HUES64 (cell line): ENCODE measurements at regions not wholly inside any gene's neighbourhood (a gene's known extent, or its start where the extent isn't known, plus 50 kb on each side); places are given as distances from the start of the nearest gene placed in this dataset.

ENCODE experiments used
- H3K27ac ChIP-seq: 2 replicates; pipeline ENCODE4 v1.7.0; 2013; ENCODE audit warnings: low read depth, low read length, inconsistent platforms
- H3K27me3 ChIP-seq: 2 replicates; pipeline ENCODE4 v1.6.1; 2013; ENCODE audit warnings: mild to moderate bottlenecking, low read length; ENCODE audit not compliant: insufficient read depth
- H3K36me3 ChIP-seq: 2 replicates; pipeline ENCODE4 v1.6.1; 2013; ENCODE audit warnings: mild to moderate bottlenecking, low read length; ENCODE audit not compliant: insufficient read depth
- H3K4me1 ChIP-seq: 2 replicates; pipeline ENCODE4 v1.6.1; 2013; ENCODE audit warnings: mild to moderate bottlenecking, low read length, moderate library complexity; ENCODE audit not compliant: insufficient read depth
- H3K4me3 ChIP-seq: 2 replicates; pipeline ENCODE4 v1.5.1; 2013; ENCODE audit warnings: mild to moderate bottlenecking, low read length, moderate library complexity
- H3K9ac ChIP-seq: 2 replicates; pipeline ENCODE4 v1.6.1; 2013; ENCODE audit warnings: mild to moderate bottlenecking, low read depth, low read length
- H3K9me3 ChIP-seq: 2 replicates; pipeline ENCODE4 v1.6.1; 2013; ENCODE audit warnings: low read depth, low read length; ENCODE audit not compliant: insufficient read depth
- WGBS: fragments of 150-250, 120-280 bp; methylation state at CpG from one replicate; pipeline ENCODE4 v1.1.7; 2013; ENCODE audit warnings: missing lambda C conversion rate; 5-methylcytosine and 5-hydroxymethylcytosine counted together

DNA sequence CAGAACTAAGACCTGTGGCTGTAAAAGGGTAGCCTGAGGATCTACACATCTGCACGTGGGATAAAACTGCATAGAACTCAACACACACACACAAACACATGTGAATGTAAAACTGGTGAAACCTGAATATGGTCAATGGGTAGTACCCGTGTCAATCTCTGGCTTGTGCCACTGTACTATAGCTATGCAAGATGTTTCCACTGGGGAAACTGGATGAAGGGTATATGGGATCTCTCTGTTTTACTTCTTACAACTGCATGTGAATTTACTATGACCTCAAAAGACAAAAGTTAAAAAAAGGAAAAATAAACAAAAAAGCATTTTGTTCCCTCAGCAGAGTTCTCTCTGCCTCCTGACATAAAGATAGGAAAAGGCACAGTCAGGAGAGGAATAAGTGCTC, 143.3 kb upstream of the LHX1 start:
- Histone ChIP-seq H3K27me3 (0 out of 2 replicates have a peak, but pooled peaks cover 8% of the 10 kb centered on the region), H3K9ac (no peak overlapping the region), H3K9me3 (no peaks in the 10 kb centered on the region), H3K4me1 (peaks cover 16% of the 10 kb centered on the region), H3K27ac (no peak overlapping the region), H3K36me3 (no peaks in the 10 kb centered on the region), H3K4me3 (no peak overlapping the region)
- WGBS: 90% methylated on average over 2 of the region's 2 CpGs

DNA sequence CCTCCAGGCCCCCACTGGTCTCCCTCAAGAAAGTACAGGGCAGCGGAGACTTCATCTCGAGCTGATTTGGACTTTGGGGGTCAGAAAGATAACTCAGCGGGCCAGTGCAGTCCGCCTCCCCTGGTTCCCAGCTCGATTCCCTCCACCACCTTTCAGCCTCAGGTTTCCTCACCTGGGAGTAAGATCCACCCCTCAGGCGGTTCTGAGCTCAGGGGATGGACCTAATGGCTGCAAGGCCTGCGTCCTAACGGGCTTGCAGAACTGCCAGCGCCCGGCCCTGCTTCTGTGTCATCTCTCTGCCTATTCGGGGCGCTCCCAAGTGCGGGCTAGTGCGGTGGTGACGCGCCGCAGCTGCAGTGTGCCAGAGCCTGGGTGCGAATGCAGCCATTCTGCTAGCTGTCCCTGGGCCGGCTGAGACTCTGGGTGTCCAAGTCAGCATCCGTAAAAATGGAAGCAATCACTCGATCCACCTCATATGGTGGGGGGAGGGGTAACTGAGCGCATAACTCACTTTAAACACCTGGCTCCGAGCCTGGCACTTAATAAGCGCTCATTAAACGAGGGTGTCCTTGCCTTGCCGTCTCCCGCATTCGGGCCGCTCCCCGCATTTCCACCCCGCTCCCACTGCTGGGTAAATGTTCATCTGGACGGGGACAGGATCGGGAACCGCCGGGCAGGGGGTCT, 129.6 kb upstream of the LHX1 start:
- WGBS: 16% methylated on average over 34 of the region's 35 CpGs
- Histone ChIP-seq H3K27me3 (peaks cover 52% of the 10 kb centered on the region), H3K4me3 (peak overlapping the region; percentile 61)

DNA sequence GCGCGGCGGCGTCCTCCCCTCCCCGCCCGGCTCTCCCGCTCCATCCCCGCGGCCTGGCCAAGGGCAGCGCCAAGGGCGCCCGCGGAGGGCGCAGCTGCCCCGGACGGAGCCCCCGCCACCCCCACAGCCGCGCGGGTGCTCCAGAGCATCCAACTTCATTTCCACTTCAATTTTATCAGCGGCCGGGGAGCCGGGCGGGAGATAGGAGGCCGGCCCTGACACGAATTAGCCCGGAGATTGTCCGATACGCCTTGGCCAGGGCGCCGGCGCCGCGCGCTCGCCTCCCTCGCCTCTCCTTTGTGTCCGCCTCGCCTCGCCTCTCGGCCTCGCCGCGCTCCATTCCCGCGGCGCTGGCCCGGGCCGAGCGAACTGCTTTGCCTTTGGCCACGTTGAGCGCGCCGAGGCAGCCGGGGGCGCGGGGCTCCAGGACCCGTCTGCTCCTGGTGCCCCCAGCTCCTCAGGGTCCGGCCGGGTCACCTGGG, 129.1 kb upstream of the LHX1 start:
- Histone ChIP-seq H3K9me3 (no peaks in the 10 kb centered on the region), H3K9ac (peak overlapping the region; percentile 78), H3K27me3 (peaks cover 57% of the 10 kb centered on the region), H3K36me3 (no peaks in the 10 kb centered on the region), H3K4me1 (peaks cover 13% of the 10 kb centered on the region), H3K4me3 (peak overlapping the region; percentile 61), H3K27ac (no peak overlapping the region)
- under 1% methylated on average over 60 of the region's 60 CpGs for WGBS

More for the DNA sequence above, 129.6 kb upstream of the LHX1 start:
- no peaks in the 10 kb centered on the region for H3K9me3 ChIP-seq
- H3K36me3 ChIP-seq: no peaks in the 10 kb centered on the region
- H3K4me1 ChIP-seq: 0 out of 2 replicates have a peak, but pooled peaks cover 7% of the 10 kb centered on the region
- H3K9ac ChIP-seq: peak overlapping the region; percentile 78; the same call in 1 of the 2 replicates
- H3K27ac ChIP-seq: no peak overlapping the region

DNA sequence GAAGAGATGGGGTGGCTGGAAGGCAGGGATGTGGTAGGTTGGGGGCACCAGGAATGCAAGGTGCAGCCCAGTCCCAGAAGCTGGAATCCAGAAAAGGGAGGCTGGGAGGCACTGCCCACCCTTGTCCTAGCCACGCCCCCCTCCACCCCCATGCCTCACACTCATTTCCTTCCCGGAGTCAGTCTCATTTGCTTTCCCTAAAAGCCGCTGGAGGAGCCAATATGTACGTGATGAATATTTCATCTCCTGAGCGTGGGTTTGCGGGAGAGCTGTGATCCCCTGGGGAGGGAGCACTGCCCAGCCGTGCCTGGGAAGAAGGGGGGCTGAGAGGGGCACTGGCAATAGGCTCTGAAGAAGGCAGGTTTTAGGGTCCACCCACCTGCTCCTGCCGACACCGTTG, 124.5 kb upstream of the LHX1 start:
- Histone ChIP-seq H3K9ac (no peak overlapping the region), H3K9me3 (no peaks in the 10 kb centered on the region), H3K4me3 (peak overlapping the region; percentile 17; the same call in 1 of the 2 replicates), H3K4me1 (peaks cover 23% of the 10 kb centered on the region), H3K36me3 (no peaks in the 10 kb centered on the region), H3K27ac (no peak overlapping the region), H3K27me3 (peaks cover 59% of the 10 kb centered on the region)
- WGBS: 26% methylated on average over 8 of the region's 9 CpGs

DNA sequence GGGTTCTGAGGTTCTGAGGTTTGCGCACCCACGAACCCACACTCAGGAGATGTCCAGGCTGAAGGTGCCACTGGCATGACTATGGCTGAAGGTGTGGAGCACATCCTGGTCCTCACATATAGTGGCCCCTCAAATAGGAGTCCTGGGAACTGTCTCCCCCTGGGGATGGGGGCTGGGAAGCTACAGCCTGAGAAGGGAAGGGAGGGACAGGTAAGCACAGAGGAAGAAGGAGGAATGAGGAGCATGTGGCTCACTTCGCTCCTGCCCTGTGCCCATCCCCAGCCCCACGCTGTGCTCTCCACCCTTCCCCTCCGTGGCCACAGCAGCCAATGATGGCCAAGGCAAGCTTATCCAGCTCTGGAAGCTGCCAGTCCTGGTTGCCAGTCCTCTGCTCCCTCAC, 123.9 kb upstream of the LHX1 start:
- 56% methylated on average over 5 of the region's 5 CpGs for WGBS
- no peak overlapping the region for H3K4me3 ChIP-seq
- peaks cover 23% of the 10 kb centered on the region for H3K4me1 ChIP-seq
- peaks cover 53% of the 10 kb centered on the region for H3K27me3 ChIP-seq
- H3K36me3 ChIP-seq: no peaks in the 10 kb centered on the region
- H3K9ac ChIP-seq: no peak overlapping the region
- H3K27ac ChIP-seq: no peak overlapping the region
- no peaks in the 10 kb centered on the region for H3K9me3 ChIP-seq

DNA sequence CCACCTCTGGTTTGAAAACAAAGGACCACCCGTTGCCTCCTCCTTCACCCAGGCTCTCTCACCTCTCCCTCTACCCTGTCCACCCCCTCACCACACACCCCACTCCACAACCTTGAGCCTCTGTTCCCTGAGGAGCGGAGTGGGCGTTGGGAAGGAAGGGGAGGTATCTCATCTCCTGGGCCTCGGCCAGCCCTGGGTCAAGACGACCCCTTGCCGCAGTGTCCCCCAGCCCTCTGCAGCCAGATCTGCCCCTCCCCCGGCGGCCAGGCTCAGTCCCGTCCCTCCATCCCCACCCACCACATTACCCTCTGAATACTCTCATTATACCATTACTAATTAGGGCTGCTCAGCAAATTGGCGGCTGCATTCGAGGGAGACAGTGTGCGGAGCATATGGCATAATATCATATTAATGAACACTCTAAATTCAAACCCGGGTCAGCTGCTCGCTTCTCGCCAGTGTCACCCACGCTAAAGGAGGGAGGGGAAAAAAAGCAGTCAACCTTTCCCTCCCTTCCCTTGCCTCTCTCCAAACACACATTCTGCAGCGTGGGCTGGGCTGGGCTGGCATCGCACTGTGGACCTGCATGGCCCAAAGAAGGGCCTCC, 123.2 kb upstream of the LHX1 start:
- H3K4me1 ChIP-seq: peaks cover 19% of the 10 kb centered on the region
- no peak overlapping the region for H3K27ac ChIP-seq
- H3K36me3 ChIP-seq: no peaks in the 10 kb centered on the region
- H3K27me3 ChIP-seq: peaks cover 46% of the 10 kb centered on the region
- no peaks in the 10 kb centered on the region for H3K9me3 ChIP-seq
- H3K4me3 ChIP-seq: no peak overlapping the region
- 58% methylated on average over 18 of the region's 18 CpGs for WGBS
- no peak overlapping the region for H3K9ac ChIP-seq

DNA sequence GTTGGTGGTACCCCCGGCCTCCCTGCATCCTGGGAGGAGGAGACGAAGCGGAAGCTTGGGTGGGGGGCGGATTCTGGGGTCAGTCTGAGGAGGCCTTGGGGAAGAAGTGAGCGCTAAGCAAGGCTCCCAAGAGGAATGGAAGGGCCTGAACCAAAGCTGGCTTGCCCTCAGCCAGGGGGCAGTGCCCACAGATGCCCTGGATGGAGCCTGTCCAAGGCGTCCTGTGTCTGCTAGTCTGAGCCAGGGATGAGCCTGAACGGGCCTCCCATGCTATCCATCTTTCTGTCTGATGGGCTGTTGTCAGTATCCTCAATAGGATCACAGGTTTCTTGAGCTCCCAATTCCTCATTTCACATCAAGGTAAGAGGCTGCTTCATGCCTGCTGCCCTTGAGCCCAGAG, 122.3 kb upstream of the LHX1 start:
- peaks cover 37% of the 10 kb centered on the region for H3K27me3 ChIP-seq
- WGBS: 86% methylated on average over 7 of the region's 7 CpGs

DNA sequence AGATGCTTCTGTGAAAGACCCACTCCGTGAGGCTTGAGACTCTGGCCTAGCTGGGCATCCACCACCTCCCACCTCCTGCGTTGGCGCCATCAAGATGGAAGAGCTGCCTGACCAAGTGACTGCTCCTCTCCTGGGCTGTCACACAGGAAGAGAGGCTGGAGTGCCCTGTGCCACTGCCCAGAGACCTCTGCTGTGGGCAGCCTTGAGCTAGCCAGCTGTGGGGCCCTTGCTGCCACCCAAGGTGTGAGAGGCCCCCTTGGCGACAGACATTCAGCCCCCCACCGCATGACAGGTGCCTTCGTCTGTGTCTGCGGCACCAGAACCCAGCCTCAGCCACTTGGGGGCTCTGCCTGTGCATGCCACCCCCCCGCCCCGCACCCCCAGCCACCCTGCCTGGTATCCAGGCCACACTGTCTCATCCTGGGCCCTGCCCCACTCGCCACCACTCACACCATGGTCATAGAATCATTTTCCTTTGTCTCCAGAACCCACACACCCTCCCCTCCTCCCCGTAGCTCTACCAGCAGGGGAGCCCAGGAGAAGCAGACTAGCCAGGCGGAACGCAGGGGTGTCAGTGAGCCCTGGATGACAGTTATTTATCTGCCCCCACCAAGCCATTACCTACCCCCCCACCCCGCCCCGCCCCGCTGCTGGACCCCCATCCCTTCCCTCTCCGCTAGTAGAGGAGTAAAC, 120.9 kb upstream of the LHX1 start:
- H3K9me3 ChIP-seq: no peaks in the 10 kb centered on the region
- H3K36me3 ChIP-seq: no peaks in the 10 kb centered on the region
- peaks cover 27% of the 10 kb centered on the region for H3K27me3 ChIP-seq
- H3K4me1 ChIP-seq: peaks cover 16% of the 10 kb centered on the region
- no peak overlapping the region for H3K4me3 ChIP-seq
- no peak overlapping the region for H3K9ac ChIP-seq
- WGBS: 85% methylated on average over 12 of the region's 17 CpGs
- no peak overlapping the region for H3K27ac ChIP-seq

More for the DNA sequence above, 122.3 kb upstream of the LHX1 start:
- no peak overlapping the region for H3K4me3 ChIP-seq
- H3K4me1 ChIP-seq: peaks cover 16% of the 10 kb centered on the region
- H3K36me3 ChIP-seq: no peaks in the 10 kb centered on the region
- H3K27ac ChIP-seq: no peak overlapping the region
- H3K9me3 ChIP-seq: no peaks in the 10 kb centered on the region
- no peak overlapping the region for H3K9ac ChIP-seq

DNA sequence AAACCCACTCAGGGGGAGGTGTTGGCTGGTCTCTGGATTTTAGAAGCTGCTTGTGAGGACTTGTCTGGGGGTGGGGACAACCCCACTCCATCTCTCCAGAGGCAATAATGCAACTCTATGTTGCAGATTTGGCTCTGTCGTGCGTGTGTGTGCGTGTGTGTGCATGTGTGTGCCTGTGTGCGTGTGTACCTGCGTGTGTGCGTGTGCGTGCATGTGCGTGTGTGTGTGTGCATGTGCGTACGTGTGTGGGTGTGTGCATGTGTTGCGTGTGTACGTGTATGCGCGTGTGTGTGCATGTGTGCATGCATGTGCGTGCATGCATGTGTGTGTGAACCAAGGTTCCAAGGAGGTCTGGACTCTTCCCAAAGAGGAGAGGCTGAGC, 120.4 kb upstream of the LHX1 start:
- Histone ChIP-seq H3K4me1 (peaks cover 16% of the 10 kb centered on the region), H3K27me3 (peaks cover 27% of the 10 kb centered on the region), H3K9me3 (no peaks in the 10 kb centered on the region), H3K4me3 (no peak overlapping the region), H3K9ac (no peak overlapping the region), H3K36me3 (no peaks in the 10 kb centered on the region), H3K27ac (no peak overlapping the region)
- 92% methylated on average over 15 of the region's 15 CpGs for WGBS

DNA sequence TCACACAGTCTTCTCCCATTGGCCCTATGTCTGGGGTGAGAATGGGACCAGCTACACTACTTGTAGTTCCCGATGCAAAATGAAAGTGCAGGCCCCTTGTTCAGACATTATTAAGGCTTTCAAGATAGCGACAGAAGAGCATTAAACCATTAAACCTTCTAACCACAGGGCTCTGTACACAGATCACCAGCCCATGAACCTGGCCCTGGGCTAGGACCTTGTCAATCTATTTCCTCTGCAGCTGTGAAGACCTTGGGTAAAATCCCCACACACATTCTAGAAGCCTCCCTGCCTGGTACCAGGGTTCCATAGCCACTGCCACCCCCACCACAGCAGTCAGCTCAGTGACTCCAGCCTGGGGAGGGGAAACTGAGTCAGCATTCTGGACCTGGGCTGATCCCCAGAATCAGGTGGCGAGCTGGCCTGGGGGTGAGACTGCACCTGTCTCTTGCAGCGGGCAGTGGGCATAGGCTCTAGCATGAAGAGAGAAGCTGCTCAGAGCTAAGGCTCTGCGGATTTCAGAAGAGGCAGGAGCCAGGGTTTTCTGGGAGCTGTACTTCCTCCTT, 119.7 kb upstream of the LHX1 start:
- 94% methylated on average over 5 of the region's 5 CpGs for WGBS
- Histone ChIP-seq H3K27ac (no peak overlapping the region), H3K4me3 (no peak overlapping the region), H3K36me3 (no peaks in the 10 kb centered on the region), H3K9ac (no peak overlapping the region), H3K4me1 (peaks cover 16% of the 10 kb centered on the region), H3K9me3 (no peaks in the 10 kb centered on the region), H3K27me3 (peaks cover 21% of the 10 kb centered on the region)
